Neutrophil (primary cell): ENCODE measurements at regions not wholly inside any gene's neighbourhood (a gene's known extent, or its start where the extent isn't known, plus 50 kb on each side); places are given as distances from the start of the nearest gene placed in this dataset.
"Not testable (repeated sequence)": the region's sequence is repeated elsewhere in the genome, so short reads cannot be mapped to it uniquely, and the experiment has no call there.

ENCODE experiments used
- H3K27ac ChIP-seq: fragments of 200-600 bp; sonication (generic); 2 replicates; pipeline ENCODE4 v1.5.1; 2016; ENCODE audit warnings: mild to moderate bottlenecking, moderate library complexity
- H3K27me3 ChIP-seq: fragments of 200-600 bp; sonication (generic); 2 replicates; pipeline ENCODE4 v1.6.0; 2016; ENCODE audit warnings: mild to moderate bottlenecking
- H3K36me3 ChIP-seq: fragments of 200-600 bp; sonication (generic); 2 replicates; pipeline ENCODE4 v1.5.1; 2017
- H3K4me1 ChIP-seq, 2 experiments: fragments of 200-600 bp in 1 of 2; sonication (generic) in 1 of 2; 1 replicate in 1 of 2; 2 replicates in 1 of 2; pipeline versions ENCODE4 v1.5.1 to v1.6.1; 2013 to 2016; ENCODE audit warnings: low read depth in 1 of 2, low read length in 1 of 2, mild to moderate bottlenecking in 1 of 2, moderate library complexity in 1 of 2; ENCODE audit not compliant: control insufficient read depth in 1 of 2, insufficient read depth in 1 of 2
- H3K4me3 ChIP-seq, 2 experiments: fragments of 200-600 bp in 1 of 2; sonication (generic) in 1 of 2; 1 replicate in 1 of 2; 2 replicates in 1 of 2; pipeline ENCODE4 v1.5.1; 2013 to 2016; ENCODE audit warnings: low read depth in 1 of 2, low read length in 1 of 2, mild to moderate bottlenecking in 1 of 2, moderate library complexity in 1 of 2
- H3K9me3 ChIP-seq: fragments of 200-600 bp; sonication (generic); 2 replicates; pipeline ENCODE4 v1.5.1; 2016
- TF ChIP-seq, protein P1 (sequence below): fragments of 200-600 bp; sonication (generic); IDR thresholded peaks from 2 replicates; pipeline ENCODE4 v1.5.1; 2016; ENCODE audit warnings: antibody characterized with exemption

DNA sequence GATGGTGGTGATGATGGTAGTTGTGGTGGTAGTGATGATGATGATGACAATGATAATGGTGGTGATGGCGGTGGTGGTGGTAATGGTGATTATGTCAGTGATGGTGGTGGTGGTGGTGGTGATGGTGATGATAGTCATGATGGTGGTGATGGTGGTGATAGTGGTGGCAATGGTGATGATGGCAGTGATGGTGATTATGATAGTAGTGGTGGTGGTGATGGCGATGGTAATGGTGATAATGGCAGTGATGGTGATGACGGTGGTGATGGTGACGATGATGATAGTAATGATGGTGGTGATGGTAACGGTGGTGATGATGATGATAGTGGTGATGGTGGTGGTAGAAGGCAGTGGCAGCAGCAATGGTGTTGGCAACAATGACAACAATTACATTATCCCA lies 55.3 kb downstream of the RBFOX3 start:
- Histone ChIP-seq H3K4me3 (no peak overlapping the region), H3K4me1 (no peaks in the 10 kb centered on the region), H3K27me3 (peaks cover 20% of the 10 kb centered on the region), H3K9me3 (no peaks in the 10 kb centered on the region), H3K36me3 (no peaks in the 10 kb centered on the region), H3K27ac (no peak overlapping the region)
- TF ChIP-seq, protein P1, sequence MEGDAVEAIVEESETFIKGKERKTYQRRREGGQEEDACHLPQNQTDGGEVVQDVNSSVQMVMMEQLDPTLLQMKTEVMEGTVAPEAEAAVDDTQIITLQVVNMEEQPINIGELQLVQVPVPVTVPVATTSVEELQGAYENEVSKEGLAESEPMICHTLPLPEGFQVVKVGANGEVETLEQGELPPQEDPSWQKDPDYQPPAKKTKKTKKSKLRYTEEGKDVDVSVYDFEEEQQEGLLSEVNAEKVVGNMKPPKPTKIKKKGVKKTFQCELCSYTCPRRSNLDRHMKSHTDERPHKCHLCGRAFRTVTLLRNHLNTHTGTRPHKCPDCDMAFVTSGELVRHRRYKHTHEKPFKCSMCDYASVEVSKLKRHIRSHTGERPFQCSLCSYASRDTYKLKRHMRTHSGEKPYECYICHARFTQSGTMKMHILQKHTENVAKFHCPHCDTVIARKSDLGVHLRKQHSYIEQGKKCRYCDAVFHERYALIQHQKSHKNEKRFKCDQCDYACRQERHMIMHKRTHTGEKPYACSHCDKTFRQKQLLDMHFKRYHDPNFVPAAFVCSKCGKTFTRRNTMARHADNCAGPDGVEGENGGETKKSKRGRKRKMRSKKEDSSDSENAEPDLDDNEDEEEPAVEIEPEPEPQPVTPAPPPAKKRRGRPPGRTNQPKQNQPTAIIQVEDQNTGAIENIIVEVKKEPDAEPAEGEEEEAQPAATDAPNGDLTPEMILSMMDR = no peak

DNA sequence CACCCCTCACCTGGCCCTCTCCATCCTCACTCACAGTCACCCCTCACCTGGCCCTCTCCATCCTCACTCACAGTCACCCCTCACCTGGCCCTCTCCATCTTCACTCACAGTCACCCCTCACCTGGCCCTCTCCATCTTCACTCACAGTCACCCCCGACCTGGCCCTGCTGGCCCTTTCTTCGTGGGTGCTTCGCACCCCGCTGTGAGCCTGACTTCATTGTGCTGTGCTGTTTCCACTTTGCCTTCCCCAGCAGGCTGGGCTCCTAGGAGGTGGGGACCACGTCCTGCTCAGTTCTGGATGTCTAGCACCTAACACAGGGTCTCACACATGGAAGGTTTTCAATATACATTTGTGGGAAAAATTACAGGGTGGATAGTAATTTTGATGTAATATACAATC lies 56.5 kb downstream of the RBFOX3 start:
- H3K36me3 ChIP-seq, H3K9me3 ChIP-seq, H3K4me1 ChIP-seq, H3K4me3 ChIP-seq, H3K27ac ChIP-seq: not testable (repeated sequence)
- H3K27me3 ChIP-seq = peaks cover 20% of the 10 kb centered on the region

DNA sequence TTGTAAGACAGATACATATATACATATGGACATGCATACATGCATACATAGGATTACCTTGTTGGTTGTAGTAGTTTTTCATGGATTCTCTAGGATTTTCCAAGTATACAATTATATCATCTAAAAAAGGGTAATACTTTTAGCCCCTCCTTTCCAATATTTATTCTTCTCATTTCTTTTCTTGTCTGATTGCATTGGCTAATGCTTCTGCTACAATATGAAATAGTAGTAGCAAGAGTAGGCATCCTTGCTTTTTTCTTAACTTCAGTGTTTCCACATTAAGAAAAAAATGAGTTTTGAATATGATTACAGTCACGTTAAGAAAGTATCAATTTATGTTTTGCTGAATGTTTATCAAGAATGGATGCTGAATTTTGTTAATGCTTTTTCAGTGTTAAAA lies 58.0 kb downstream of the RBFOX3 start:
- H3K27me3 ChIP-seq = peaks cover 20% of the 10 kb centered on the region
- H3K27ac ChIP-seq = no peak overlapping the region
- no peaks in the 10 kb centered on the region for H3K4me1 ChIP-seq
- H3K9me3 ChIP-seq = no peaks in the 10 kb centered on the region
- no peaks in the 10 kb centered on the region for H3K36me3 ChIP-seq
- TF ChIP-seq, protein P1 = no peak
- H3K4me3 ChIP-seq = no peak overlapping the region

DNA sequence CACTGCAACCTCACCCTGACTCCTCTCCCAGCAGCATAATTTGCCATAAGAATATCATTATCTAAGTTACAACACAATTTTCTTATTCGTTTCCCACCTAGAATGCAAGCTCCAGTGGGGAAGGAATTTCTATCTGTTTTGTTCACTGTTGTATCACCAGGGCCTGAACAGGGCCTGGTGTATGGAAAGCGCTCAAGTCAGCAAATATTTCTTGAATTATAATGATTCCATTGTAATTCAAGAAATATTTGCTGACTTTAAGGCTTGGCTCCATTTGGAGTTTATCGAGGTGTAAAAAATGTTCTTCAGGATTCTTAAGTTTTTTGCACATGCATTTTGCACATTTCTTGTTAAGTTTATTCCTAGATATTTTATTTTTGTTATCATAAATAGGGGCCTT lies 58.4 kb downstream of the RBFOX3 start:
- H3K4me1 ChIP-seq = no peaks in the 10 kb centered on the region
- no peak overlapping the region for H3K4me3 ChIP-seq
- peaks cover 17% of the 10 kb centered on the region for H3K27me3 ChIP-seq
- TF ChIP-seq, protein P1 = no peak
- H3K36me3 ChIP-seq = no peaks in the 10 kb centered on the region
- H3K9me3 ChIP-seq = no peaks in the 10 kb centered on the region
- H3K27ac ChIP-seq = no peak overlapping the region

DNA sequence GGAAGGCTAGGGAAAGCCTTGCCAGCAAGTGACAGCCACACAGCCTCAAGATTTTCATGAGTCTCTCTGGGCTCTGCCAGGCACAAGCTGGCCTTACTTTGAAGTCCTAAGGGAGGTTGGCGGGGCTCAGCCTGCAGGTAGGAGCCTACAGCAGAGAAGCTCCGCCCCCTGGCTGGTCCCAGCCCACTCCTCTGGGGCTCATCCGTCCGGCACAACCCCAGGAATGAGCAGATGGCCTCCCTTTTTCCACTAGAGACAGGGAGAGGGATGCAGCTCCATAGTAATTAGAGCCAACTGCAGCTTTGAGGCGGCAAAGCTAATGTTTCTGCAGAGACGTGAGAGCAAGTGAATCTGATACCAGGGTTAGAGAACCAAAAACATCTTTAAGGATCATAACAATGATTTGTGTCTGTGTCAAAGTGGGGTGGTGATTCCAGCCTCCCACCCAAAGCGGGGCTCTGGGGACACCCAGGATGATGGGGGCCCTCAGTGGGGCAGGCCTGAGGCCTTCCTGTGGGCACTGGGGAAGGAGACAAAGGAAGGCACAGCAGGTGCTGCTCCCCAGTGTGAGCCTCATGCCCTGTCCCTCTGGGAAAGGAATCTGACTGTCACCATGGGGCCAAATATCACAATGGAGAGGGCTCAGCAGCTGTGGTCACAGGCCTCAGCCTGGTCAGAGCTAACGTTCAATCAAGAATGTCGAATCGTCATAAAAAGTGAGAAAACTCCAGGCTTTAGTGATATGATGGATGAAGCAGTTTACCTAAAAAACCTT lies 61.5 kb downstream of the RBFOX3 start:
- TF ChIP-seq, protein P1 = no peak

DNA sequence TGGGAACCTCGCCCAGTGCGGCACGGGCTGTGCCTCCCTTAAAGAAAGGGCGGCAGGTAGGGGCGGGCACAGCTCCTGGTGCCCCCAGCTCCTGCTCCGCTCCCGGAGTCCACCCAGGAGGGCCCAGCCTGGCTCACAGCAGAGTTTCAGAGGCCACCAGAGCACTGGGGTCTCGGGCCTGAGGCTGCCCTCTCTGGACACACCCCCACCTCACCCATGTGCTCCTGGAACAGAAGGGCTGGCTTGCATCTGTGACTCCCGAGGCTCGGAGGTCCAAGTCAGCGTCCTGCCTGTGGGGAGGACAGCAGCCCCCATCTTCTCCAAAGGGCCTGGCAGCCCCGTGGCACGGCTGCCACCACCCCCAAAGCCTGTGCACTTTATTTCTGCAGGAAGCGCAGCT lies 62.7 kb downstream of the RBFOX3 start:
- H3K4me1 ChIP-seq = no peaks in the 10 kb centered on the region
- TF ChIP-seq, protein P1 = no peak
- H3K36me3 ChIP-seq = no peaks in the 10 kb centered on the region
- no peaks in the 10 kb centered on the region for H3K9me3 ChIP-seq
- no peak overlapping the region for H3K4me3 ChIP-seq
- H3K27me3 ChIP-seq = peaks cover 1% of the 10 kb centered on the region
- H3K27ac ChIP-seq = no peak overlapping the region

More for the DNA sequence above, 61.5 kb downstream of the RBFOX3 start:
- no peak overlapping the region for H3K4me3 ChIP-seq
- H3K36me3 ChIP-seq = no peaks in the 10 kb centered on the region
- H3K27ac ChIP-seq = no peak overlapping the region
- no peaks in the 10 kb centered on the region for H3K9me3 ChIP-seq
- H3K27me3 ChIP-seq = no peaks in the 10 kb centered on the region
- H3K4me1 ChIP-seq = no peaks in the 10 kb centered on the region
